ENCODE measurements at regions not wholly inside any gene's neighbourhood (a gene's known extent, or its start where the extent isn't known, plus 50 kb on each side); places are given as distances from the start of the nearest gene placed in this dataset.

GRCh38 chr3:156620901-156621300, 53.5 kb upstream of the TIPARP start:
- Histone ChIP-seq H3K27ac (no peak overlapping the region), H3K4me3 (no peak overlapping the region), H3K36me3 (no peaks in the 10 kb centered on the region), H3K9me3 (ENCODE audit: low read depth) (no peaks in the 10 kb centered on the region), H3K27me3 (no peaks in the 10 kb centered on the region), H3K4me1 (ENCODE audit: low read depth) (no peaks in the 10 kb centered on the region)
- DNase-seq (ENCODE audit: low read depth in 1 of 2, low spot score in 1 of 2), result no peak
- no peak for TF ChIP-seq CTCF (IDR thresholded peaks at IDR 0.05; ENCODE audit: low read depth, low read length)

GRCh38 chr3:156620260-156620659, 54.1 kb upstream of the TIPARP start:
- no peaks in the 10 kb centered on the region for H3K9me3 ChIP-seq (ENCODE audit: low read depth)
- DNase-seq (ENCODE audit: low read depth in 1 of 2, low spot score in 1 of 2), result no peak
- TF ChIP-seq CTCF (IDR thresholded peaks at IDR 0.05; ENCODE audit: low read depth, low read length), result no peak
- peaks cover 6% of the 10 kb centered on the region for H3K4me1 ChIP-seq (ENCODE audit: low read depth)
- no peaks in the 10 kb centered on the region for H3K36me3 ChIP-seq
- H3K4me3 ChIP-seq, result no peak overlapping the region
- H3K27ac ChIP-seq, result no peak overlapping the region
- H3K27me3 ChIP-seq, result no peaks in the 10 kb centered on the region

- Histone ChIP-seq H3K4me1 (ENCODE audit: low read depth) (peaks cover 8% of the 10 kb centered on the region), H3K27ac (no peak overlapping the region), H3K36me3 (no peaks in the 10 kb centered on the region), H3K9me3 (ENCODE audit: low read depth) (no peaks in the 10 kb centered on the region), H3K4me3 (no peak overlapping the region), H3K27me3 (no peaks in the 10 kb centered on the region)
- no peak for TF ChIP-seq CTCF (IDR thresholded peaks at IDR 0.05; ENCODE audit: low read depth, low read length)
- peak in 1 of 2 donors; percentile 55 for DNase-seq (ENCODE audit: low read depth in 1 of 2, low spot score in 1 of 2)
Observed at GRCh38 chr3:156619376-156619775, 55.0 kb upstream of the TIPARP start.

GRCh38 chr3:156617781-156618180, 56.6 kb upstream of the TIPARP start:
- peaks cover 8% of the 10 kb centered on the region for H3K4me1 ChIP-seq (ENCODE audit: low read depth)
- no peaks in the 10 kb centered on the region for H3K27me3 ChIP-seq
- H3K36me3 ChIP-seq, result no peaks in the 10 kb centered on the region
- no peak overlapping the region for H3K4me3 ChIP-seq
- DNase-seq (ENCODE audit: low read depth in 1 of 2, low spot score in 1 of 2), result no peak
- no peaks in the 10 kb centered on the region for H3K9me3 ChIP-seq (ENCODE audit: low read depth)
- H3K27ac ChIP-seq, result no peak overlapping the region
- no peak for TF ChIP-seq CTCF (IDR thresholded peaks at IDR 0.05; ENCODE audit: low read depth, low read length)

GRCh38 chr3:156617145-156617544, 57.2 kb upstream of the TIPARP start:
- no peaks in the 10 kb centered on the region for H3K27me3 ChIP-seq
- H3K36me3 ChIP-seq, result no peaks in the 10 kb centered on the region
- no peak overlapping the region for H3K4me3 ChIP-seq
- peaks cover 8% of the 10 kb centered on the region for H3K4me1 ChIP-seq (ENCODE audit: low read depth)
- no peak for TF ChIP-seq CTCF (IDR thresholded peaks at IDR 0.05; ENCODE audit: low read depth, low read length)
- no peak overlapping the region for H3K27ac ChIP-seq
- DNase-seq (ENCODE audit: low read depth in 1 of 2, low spot score in 1 of 2), result no peak
- H3K9me3 ChIP-seq (ENCODE audit: low read depth), result no peaks in the 10 kb centered on the region
